ENCODE measurements at regions not wholly inside any gene's neighbourhood (a gene's known extent, or its start where the extent isn't known, plus 50 kb on each side); places are given as distances from the start of the nearest gene placed in this dataset.
A peak's percentile ranks its signal among the peaks of the same experiment; 100 is the strongest.

DNA sequence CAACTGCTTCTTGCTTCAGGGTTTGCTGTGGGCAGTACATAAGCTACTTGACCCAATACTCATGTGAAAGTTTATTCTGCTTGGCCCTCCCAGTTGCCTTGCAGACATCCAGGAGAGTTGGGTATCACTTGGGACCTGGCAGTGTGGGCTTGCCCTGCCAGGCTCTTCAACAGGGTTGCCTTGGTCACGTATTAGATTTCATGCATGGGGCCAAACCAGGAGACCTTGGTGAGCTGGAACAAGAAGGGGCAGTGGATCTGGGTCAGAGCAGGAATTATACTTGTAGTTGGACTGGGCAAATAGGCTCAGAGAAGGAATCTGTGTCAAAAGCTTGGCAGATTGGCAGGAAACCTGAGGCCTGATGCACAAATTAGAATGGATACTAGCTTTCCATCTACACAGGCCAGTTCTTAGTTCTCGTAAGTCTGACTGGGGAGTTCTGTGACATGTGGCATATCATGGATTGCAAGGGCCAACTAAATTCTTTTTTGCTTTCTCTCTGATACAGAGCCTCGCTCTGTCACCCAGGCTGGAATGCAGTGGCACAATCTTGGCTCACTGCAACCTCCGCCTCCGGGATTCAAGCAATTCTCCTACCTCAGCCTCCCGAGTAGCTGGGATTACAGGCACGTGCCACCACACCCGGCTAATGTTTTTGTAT is 192.6 kb upstream of the SERP2 start:
- no peaks in the 10 kb centered on the region for H3K36me3 Mint-ChIP-seq (ENCODE audit: low read depth)
- CTCF ChIA-PET: no interaction called here
- intact Hi-C loops (cut with DNase I, micrococcal nuclease): no loop called here

DNA sequence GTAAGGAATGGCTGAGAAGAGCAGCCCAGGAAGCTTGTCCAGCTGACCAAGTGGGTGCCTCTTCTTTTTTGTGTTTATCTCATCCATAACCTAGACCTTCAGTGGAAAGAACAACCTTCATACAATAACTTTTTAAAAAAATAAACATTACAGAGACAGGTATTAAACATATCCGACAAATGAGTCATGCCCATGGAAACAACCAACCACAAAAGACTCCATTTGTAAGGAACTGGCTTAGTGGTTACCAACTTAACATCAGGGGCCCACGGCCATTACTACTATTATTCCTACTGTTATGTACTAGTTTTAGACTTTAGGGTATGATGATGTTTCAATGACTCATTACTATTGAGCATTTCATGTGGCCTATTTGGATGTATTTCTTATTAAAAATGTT is 191.7 kb upstream of the SERP2 start:
- no peaks in the 10 kb centered on the region for H3K36me3 Mint-ChIP-seq (ENCODE audit: low read depth)
- CTCF ChIA-PET: no interaction called here

More for the DNA sequence above, 192.6 kb upstream of the SERP2 start:
- Mint-ChIP-seq H3K27ac (no peak overlapping the region), H3K9me3 (ENCODE audit: low read depth) (no peaks in the 10 kb centered on the region), H3K4me3 (no peak overlapping the region), H3K4me1 (no peaks in the 10 kb centered on the region), H3K27me3 (peaks cover 4% of the 10 kb centered on the region)
- no peak for DNase-seq
- no peak for ATAC-seq
- POLR2A ChIA-PET: no interaction called here

DNA sequence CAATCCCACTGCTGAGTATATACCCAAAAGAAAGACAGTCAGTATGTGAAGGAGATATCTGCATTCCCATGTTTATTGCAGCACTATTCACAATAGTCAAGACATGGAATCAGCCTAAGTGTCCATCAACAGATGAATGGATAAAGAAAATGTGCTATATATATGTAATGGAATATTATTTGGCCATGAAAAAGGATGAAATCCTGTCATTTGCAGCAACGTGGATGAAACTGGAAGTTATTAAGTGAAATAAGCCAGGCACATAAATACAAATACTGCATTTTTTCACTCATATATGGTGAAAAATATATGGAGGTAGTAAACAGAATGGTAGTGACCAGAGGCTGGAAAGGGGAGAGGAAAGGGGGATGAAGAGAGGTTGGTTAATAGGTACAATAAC is 188.9 kb upstream of the SERP2 start:
- peaks cover 2% of the 10 kb centered on the region for H3K27me3 Mint-ChIP-seq
- H3K4me3 Mint-ChIP-seq: no peak overlapping the region
- H3K9me3 Mint-ChIP-seq (ENCODE audit: low read depth): no peaks in the 10 kb centered on the region
- no peaks in the 10 kb centered on the region for H3K4me1 Mint-ChIP-seq
- DNase-seq (no peak), ATAC-seq (no peak)
- intact Hi-C loops (cut with DNase I, micrococcal nuclease): no loop called here
- no peaks in the 10 kb centered on the region for H3K36me3 Mint-ChIP-seq (ENCODE audit: low read depth)
- ChIA-PET POLR2A (no interaction called here), CTCF (no interaction called here)
- H3K27ac Mint-ChIP-seq: no peak overlapping the region

More for the DNA sequence above, 191.7 kb upstream of the SERP2 start:
- POLR2A ChIA-PET: no interaction called here
- H3K4me1 Mint-ChIP-seq: no peaks in the 10 kb centered on the region
- ATAC-seq: no peak
- H3K27ac Mint-ChIP-seq: no peak overlapping the region
- DNase-seq: no peak
- H3K27me3 Mint-ChIP-seq: peaks cover 4% of the 10 kb centered on the region
- no peaks in the 10 kb centered on the region for H3K9me3 Mint-ChIP-seq (ENCODE audit: low read depth)
- intact Hi-C loops (cut with DNase I, micrococcal nuclease): no loop called here
- no peak overlapping the region for H3K4me3 Mint-ChIP-seq

- H3K4me3 Mint-ChIP-seq: no peak overlapping the region
- CTCF ChIA-PET: no interaction called here
- H3K9me3 Mint-ChIP-seq (ENCODE audit: low read depth): peaks cover 2% of the 10 kb centered on the region
- ATAC-seq (peak; percentile 61), DNase-seq (no peak)
- no peak overlapping the region for H3K27ac Mint-ChIP-seq
- intact Hi-C loops (cut with DNase I, micrococcal nuclease): no loop called here
- H3K36me3 Mint-ChIP-seq (ENCODE audit: low read depth): no peaks in the 10 kb centered on the region
- peaks cover 8% of the 10 kb centered on the region for H3K27me3 Mint-ChIP-seq
- POLR2A ChIA-PET: no interaction called here
- peaks cover 10% of the 10 kb centered on the region for H3K4me1 Mint-ChIP-seq
Measured at GRCh38 chr13:44188257-44188656, 185.4 kb upstream of the SERP2 start.

DNA sequence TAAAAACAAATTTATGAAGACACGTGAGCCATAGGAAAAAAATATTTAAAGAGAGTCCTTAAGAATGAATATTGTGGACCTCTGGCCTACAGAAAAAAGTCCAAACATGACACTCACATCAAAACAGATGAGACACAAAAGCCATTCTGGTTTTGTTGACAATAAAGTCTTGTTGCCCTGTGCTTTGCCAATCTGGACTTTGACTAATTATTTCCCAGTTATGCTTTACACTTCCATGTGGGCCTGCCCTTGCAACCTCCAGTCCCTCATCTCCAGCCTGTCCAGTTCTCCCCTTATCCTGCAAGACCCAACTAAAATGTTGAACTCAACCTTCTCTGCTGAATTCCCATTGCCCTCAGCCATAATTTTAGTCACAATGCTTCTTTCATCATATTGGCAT is 184.5 kb upstream of the SERP2 start:
- intact Hi-C loops (cut with DNase I, micrococcal nuclease): no loop called here
- H3K4me1 Mint-ChIP-seq: peaks cover 10% of the 10 kb centered on the region
- no peak overlapping the region for H3K4me3 Mint-ChIP-seq
- no peak for DNase-seq
- H3K9me3 Mint-ChIP-seq (ENCODE audit: low read depth): peaks cover 2% of the 10 kb centered on the region
- H3K27ac Mint-ChIP-seq: no peak overlapping the region
- no peaks in the 10 kb centered on the region for H3K36me3 Mint-ChIP-seq (ENCODE audit: low read depth)
- ChIA-PET POLR2A (no interaction called here), CTCF (interaction anchor here (1.0 kb wide), 1 partner anchor 43 kb away, joined by 3 read pairs; no protein-coding TSS in a partner anchor)
- H3K27me3 Mint-ChIP-seq: peaks cover 8% of the 10 kb centered on the region
- ATAC-seq: no peak

DNA sequence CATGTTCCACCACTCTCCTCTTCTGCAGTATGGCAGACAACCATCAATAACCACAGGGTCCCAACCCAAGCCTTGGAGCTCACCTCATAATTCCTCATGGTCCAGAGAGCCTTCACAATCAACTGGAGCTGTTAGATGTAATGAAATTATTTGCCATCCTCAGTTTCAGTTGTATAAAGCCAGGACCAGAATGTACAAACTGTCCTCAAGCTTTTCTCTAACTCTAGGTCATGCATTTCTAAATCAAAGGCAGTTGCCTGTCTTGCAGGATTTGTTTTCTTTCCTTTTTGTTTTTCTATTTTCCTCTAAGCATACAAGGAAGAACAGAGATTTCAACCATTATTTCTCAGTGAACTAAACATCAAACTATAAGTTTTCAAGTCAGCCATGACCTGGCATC is 182.5 kb upstream of the SERP2 start:
- ChIA-PET POLR2A (no interaction called here), CTCF (interaction anchor here (0.8 to 3.1 kb wide), 9 partner anchors 18 to 375 kb away, joined by 3 to 14 read pairs (median 4); no protein-coding TSS in a partner anchor)
- Mint-ChIP-seq H3K36me3 (ENCODE audit: low read depth) (no peaks in the 10 kb centered on the region), H3K27ac (no peak overlapping the region), H3K4me3 (no peak overlapping the region), H3K27me3 (peaks cover 15% of the 10 kb centered on the region), H3K4me1 (peaks cover 25% of the 10 kb centered on the region), H3K9me3 (ENCODE audit: low read depth) (peaks cover 2% of the 10 kb centered on the region)
- DNase-seq (no peak), ATAC-seq (no peak)
- intact Hi-C loops (cut with DNase I, micrococcal nuclease): loop anchor here (1.0 to 10.0 kb wide), 4 partner anchors 184 to 286 kb away; partner anchors contain the start of gene SERP2 (in 1 of the 2)

GRCh38 chr13:44191504-44192171 is 182.0 kb upstream of the SERP2 start:
- Mint-ChIP-seq H3K4me1 (peaks cover 30% of the 10 kb centered on the region), H3K27me3 (peaks cover 17% of the 10 kb centered on the region), H3K27ac (peak overlapping the region; percentile 21), H3K36me3 (ENCODE audit: low read depth) (no peaks in the 10 kb centered on the region), H3K9me3 (ENCODE audit: low read depth) (peaks cover 2% of the 10 kb centered on the region), H3K4me3 (peak overlapping the region; percentile 10)
- CTCF ChIA-PET: interaction anchor here (0.5 to 3.1 kb wide), 10 partner anchors 19 to 375 kb away, joined by 3 to 14 read pairs (median 4); no protein-coding TSS in a partner anchor
- DNase-seq (peak; percentile 63), ATAC-seq (peak; percentile 60)
- POLR2A ChIA-PET: interaction anchor here (0.6 kb wide), 1 partner anchor 624 kb away, joined by 3 read pairs; no protein-coding TSS in a partner anchor
- intact Hi-C loops (cut with DNase I, micrococcal nuclease): loop anchor here (1.0 to 10.0 kb wide), 4 partner anchors 183 to 287 kb away; partner anchors contain the start of gene SERP2 (in 1 of the 2)

DNA sequence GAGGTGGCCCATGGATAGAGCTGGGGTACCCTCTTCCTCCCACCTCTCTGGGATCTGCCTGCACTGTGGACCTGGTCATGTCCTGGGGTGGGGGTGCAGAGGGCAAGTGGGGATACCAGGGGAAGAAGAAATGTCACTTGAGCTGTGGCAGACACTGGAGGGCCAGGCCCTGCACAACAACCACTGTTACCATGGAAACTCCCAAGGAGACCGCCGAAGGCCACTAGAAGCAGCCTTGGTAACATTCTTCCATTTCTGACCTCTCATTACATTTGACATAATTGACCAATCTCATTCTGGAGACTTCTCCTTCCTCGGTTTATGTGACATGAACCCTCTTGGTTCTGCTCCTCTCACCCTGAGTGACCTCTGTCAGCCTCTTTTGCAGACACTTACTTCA is 179.9 kb upstream of the SERP2 start:
- no peak for DNase-seq

DNA sequence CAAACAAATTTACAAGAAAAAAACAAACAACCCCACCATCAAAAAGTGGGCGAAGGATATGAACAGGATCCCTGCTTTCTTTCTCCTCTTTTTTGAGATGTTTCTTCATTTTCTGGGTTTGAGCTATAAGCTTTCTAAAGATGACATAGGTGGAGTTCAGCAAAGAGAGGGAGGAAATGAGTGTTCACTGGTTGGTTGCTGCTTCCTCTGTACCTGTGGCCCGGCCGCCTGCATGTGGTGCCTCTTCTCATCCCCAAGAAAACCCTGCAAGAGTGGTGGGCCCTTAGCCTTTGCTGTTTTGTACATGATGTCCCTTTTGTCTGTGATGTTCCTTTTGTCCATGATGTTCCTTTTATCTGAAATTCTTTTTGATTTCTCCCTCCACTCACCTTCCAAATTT is 178.4 kb upstream of the SERP2 start:
- H3K9me3 Mint-ChIP-seq (ENCODE audit: low read depth): peaks cover 2% of the 10 kb centered on the region
- H3K27ac Mint-ChIP-seq: no peak overlapping the region
- H3K4me3 Mint-ChIP-seq: no peak overlapping the region
- intact Hi-C loops (cut with DNase I, micrococcal nuclease): loop anchor here (5.0 to 10.0 kb wide), 6 partner anchors 53 to 1698 kb away; partner anchors contain the start of genes SERP2 (in 1 of the 2) and TSC22D1 (in 1 of the 2)
- peaks cover 50% of the 10 kb centered on the region for H3K4me1 Mint-ChIP-seq
- ATAC-seq (no peak), DNase-seq (peak; percentile 41)
- ChIA-PET POLR2A (no interaction called here), CTCF (no interaction called here)
- peaks cover 30% of the 10 kb centered on the region for H3K27me3 Mint-ChIP-seq
- H3K36me3 Mint-ChIP-seq (ENCODE audit: low read depth): no peaks in the 10 kb centered on the region

More for the DNA sequence above, 179.9 kb upstream of the SERP2 start:
- H3K27ac Mint-ChIP-seq: no peak overlapping the region
- ChIA-PET POLR2A (no interaction called here), CTCF (interaction anchor here (0.6 to 0.8 kb wide), 2 partner anchors 116 to 261 kb away, joined by 3 read pairs; no protein-coding TSS in a partner anchor)
- peaks cover 2% of the 10 kb centered on the region for H3K9me3 Mint-ChIP-seq (ENCODE audit: low read depth)
- intact Hi-C loops (cut with DNase I, micrococcal nuclease): loop anchor here in 1 of 2 experiments (10.0 kb wide), 1 partner anchor 181 kb away; the partner anchor contains the start of gene SERP2
- H3K4me1 Mint-ChIP-seq: peaks cover 50% of the 10 kb centered on the region
- H3K36me3 Mint-ChIP-seq (ENCODE audit: low read depth): no peaks in the 10 kb centered on the region
- H3K27me3 Mint-ChIP-seq: peaks cover 19% of the 10 kb centered on the region
- no peak overlapping the region for H3K4me3 Mint-ChIP-seq
- no peak for ATAC-seq

DNA sequence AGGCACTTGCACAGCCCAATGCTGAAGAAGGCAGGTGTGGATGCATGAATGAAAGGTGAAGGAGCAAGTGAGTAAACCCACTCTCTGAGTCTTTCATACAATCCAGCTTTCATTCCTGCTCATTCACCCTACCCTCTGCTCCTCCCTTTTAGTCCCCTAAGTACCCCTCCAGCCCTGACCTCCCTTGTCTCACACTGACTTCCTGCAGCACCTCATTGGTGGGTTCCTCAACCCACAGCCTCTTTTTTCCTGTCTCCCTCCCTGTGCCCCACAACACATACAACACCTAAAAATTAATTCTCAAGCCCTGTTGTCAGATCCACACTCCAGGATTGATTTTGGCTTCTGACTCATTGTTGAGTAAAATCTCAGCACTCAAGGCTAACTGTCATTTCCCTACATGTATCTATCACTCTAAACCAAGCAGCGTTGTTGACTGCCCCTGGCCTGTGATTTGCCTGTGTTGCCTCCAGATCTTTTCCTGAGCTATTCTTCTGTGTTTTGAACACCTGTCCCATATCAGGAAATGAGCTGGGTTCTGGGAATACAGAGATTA is 177.3 kb upstream of the SERP2 start:
- POLR2A ChIA-PET: no interaction called here
- DNase-seq: peak; percentile 43
- Mint-ChIP-seq H3K9me3 (ENCODE audit: low read depth) (peaks cover 2% of the 10 kb centered on the region), H3K27ac (no peak overlapping the region), H3K27me3 (peaks cover 35% of the 10 kb centered on the region), H3K4me1 (peaks cover 48% of the 10 kb centered on the region), H3K4me3 (no peak overlapping the region), H3K36me3 (ENCODE audit: low read depth) (no peaks in the 10 kb centered on the region)
- CTCF ChIA-PET: interaction anchor here (0.6 kb wide), 1 partner anchor 718 kb away, joined by 3 read pairs; no protein-coding TSS in a partner anchor
- intact Hi-C loops (cut with DNase I, micrococcal nuclease): loop anchor here (1.0 to 10.0 kb wide), 8 partner anchors 54 to 1699 kb away; partner anchors contain the start of genes SERP2 (in 1 of the 2) and TSC22D1 (in 1 of the 2)
- ATAC-seq: peak; percentile 64

Measured in activated CD4-positive, alpha-beta T cell treated with anti-CD3 and anti-CD28 coated beads for 36 hours (primary cell).